Daoy (cell line): ENCODE measurements at regions not wholly inside any gene's neighbourhood (a gene's known extent, or its start where the extent isn't known, plus 50 kb on each side); places are given as distances from the start of the nearest gene placed in this dataset.
"Not testable (repeated sequence)": the region's sequence is repeated elsewhere in the genome, so short reads cannot be mapped to it uniquely, and the experiment has no call there.

ENCODE experiments used
- DNase-seq: peaks from one replicate; pipeline ENCODE4 v3.0.0-alpha.2; 2015; ENCODE audit warnings: low read depth

DNA sequence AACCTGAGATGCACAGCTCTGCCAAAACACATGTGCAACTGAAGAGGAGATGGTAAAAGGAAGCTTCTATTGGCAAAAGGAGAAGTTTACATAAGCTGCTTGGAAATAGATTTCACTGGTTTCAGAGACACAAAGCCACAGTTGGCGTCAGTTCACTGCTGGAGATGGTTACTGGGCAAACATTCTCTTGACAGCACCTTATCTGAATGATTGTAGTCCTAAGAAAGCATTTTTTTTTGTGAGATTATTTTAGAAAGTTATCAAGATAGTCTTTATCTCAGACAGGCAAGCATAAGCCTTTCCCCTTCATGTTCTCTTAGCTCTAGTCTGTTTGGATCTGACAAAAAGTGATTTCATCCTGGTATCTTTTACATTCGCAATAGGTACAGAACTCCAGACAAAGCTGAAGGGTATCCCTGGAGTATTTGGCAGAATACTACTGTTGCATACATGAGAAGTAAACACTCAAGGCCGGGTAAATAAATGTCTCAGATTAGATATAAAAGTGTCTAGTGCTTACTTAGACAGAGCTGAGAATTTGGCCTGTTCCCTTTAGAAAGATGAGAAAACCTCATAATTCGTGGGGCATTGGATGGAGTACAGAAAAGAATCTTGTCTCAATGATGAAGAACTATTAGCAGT, 1668.0 kb upstream of the NUDT12 start:
- no peak for DNase-seq

DNA sequence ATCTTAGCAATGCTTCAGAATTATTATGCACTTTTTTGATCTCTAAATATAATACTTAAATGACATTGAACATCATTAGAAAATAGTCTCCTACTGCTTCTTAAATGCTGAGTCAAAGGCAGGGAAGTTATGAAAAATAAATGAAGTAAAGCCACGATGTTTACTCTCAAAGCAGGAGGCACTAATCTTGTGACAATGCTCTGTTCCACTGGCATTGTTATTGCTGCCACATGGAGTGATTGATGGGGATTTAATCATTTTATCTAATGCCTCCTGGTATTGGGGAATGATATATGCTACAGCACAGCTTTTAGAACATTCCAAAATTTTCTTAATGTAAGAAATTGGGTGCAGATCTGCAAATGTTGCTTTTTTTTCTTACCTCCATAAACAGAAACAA, 1655.4 kb upstream of the NUDT12 start:
- no peak for DNase-seq

DNA sequence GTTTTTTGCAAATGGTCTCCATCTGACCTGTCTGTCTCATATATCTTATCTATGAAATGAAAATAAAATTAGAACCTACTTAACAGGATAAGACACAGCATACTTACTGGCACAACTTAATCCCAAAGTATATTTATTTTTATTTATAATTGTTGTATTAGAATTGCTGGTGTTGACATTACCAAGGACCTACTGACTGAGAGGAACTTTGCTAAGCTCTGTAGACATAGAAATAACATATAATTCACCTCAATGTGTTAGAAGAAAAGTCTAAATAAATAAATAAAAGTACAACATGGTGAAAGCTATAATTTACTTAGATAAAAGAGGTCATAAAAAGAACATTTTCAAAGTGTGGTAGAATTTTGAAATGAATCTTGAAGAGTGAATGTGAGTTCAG, 1650.5 kb upstream of the NUDT12 start:
- no peak for DNase-seq

DNA sequence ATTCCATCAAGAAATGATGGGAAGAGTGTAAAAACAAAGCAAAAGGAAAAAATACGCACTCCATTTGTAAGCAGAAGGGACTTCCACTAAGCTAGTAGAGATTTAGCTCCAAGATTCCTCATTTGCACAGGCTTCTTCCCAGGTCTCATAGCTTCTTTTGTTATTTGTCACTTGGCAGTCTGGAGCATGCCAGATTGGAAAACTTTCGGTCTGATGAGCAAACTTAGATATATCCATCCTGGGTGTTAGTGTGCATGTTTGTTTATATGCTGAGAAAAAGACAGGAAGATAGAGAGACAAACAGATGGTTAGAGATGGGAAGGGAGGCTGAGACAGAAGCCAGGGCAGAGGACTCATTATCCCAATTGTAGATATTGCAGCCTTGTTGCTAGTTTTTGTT, 1644.5 kb upstream of the NUDT12 start:
- DNase-seq, result no peak

DNA sequence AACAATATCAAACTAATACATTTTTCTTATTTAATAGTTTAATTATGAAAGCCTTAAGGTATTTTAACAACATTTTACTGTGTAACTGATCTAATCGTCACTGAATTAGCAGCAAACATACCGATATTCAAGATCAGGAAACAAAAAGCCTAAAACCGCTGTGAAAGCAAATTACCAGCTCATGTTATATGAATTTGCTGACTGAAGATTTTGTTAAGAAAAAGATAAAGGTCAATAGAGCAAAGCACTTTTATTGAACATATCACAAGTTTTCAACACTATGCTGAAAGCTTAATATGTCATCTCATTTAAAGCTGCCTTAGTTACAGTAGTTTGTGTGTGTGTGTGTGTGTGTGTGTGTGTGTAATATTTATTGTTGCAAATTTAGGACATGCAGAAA, 1634.9 kb upstream of the NUDT12 start:
- no peak for DNase-seq

DNA sequence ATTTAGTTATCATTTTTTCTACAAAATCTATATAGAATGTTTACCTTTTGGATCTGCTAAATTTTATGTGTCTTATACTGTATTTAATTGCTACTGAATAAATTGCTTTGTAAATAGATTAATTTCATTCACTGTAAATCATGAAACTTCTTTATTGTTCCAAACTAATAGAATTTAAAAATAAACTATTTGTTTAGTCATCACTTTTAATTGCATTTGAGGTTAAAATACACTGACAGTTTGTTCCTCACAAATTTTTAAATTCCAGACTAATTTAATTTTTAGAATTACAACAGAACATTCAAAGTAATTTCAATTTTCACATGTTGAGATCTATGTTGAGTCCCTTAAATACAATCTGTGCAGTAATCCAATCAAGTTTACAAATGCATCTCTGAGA, 1633.2 kb upstream of the NUDT12 start:
- no peak for DNase-seq

DNA sequence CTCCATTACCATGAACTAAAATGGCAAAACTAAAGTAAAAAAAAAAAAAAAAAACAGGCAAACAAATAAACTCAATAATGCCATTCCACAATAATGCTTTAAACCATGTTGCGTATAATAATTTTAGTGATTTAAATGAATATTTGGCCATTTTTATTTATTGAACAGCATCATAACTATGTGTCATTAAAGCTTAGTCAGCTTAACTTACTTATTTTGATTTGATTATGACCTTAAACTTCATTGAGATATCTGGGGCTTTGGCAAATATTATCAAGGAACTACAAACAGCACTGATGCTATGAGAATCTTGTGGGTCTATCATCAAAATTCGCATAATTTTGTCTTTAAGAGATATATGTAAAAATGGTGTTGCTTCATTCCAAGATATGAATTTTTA, 1610.3 kb upstream of the NUDT12 start:
- no peak for DNase-seq

DNA sequence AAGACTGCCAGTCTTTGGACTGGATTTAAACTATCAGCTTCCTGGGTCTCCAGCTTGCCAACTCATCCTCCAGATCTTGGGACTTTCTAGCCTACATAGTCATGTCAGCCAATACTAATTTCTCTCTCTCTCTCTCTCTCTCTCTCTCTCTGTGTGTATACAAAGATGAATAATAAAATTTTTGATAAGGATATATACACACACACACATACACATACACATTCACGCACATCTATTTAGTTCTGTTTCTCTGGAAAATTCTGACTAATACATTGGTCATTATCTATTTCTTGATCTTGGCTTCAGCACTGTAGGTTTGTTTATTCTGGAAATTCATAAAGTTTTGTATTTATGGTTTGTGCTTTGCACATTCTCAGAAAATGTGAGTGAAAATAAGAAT, 1606.2 kb upstream of the NUDT12 start:
- DNase-seq, result no peak

DNA sequence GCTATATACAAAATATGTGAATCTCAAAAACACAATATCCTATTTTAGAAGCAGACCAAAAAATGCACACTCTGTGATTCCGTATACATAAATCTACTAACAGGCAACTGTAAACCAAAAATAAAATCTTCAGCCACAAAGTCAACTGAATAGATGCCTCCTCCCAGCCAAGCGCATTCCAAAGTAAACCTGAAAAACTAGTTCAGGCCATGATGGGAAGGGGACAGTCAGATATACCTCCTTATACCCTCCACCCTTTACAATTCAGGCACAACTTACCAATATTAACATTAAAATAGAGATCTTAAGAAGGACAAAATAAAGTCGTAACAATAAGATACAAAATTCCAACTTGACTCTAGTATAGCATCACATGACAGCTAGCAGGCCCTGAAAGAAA, 1604.5 kb upstream of the NUDT12 start:
- DNase-seq, result no peak

DNA sequence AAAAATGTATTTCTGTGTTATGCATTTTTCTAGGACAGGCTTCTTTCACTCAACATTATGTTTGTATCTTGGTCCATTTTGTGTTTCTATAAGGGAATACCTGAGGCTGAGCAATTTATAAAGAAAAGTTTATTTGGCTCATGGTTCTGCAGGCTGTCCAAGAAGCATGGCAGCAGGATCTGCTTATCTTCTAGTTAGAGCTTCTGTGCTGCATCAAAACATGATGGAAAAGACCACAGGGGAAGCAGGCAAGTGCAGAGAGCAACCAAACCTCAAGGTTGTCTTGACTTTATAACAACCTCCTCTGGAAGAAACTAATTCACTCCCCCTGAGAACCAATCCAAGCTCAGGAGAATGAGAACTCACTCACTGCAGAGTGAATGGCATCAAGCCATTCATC, 1601.0 kb upstream of the NUDT12 start:
- DNase-seq, result no peak

DNA sequence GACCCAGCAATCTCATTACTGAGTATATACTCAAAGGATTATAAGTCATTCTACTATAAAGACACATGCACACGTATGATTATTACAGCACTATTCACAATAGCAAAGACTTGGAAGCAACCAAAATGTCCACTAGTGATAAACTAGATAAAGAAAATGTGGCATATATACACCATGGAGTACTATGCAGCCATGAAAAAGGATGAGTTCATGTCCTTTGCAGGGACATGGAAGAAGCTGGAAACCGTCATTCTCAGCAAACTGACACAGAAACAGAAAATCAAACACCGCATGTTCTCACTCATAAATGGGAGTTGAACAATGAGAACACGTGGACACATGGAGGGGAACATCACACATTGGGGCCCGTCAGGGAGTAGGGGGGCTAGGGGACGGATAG, 1600.0 kb upstream of the NUDT12 start:
- not testable (repeated sequence) for DNase-seq

DNA sequence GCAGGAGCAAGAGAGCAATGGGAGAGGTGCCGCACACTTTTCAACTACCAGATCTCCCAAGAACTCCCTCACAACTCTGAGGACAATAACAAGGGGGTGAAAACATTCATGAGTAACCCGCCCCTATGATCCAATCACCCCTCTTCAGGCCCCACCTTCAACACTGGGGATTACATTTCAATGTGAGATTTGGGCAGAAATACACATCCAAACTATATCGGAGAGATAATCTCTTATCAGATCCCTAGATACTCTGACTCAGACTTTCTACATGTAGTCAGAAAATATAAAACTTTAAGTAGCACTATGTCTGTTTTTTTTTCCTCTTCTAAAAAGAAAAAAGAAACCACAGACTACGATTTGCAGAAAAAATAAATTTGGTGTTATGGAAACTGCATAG, 1595.9 kb upstream of the NUDT12 start:
- DNase-seq, result no peak

DNA sequence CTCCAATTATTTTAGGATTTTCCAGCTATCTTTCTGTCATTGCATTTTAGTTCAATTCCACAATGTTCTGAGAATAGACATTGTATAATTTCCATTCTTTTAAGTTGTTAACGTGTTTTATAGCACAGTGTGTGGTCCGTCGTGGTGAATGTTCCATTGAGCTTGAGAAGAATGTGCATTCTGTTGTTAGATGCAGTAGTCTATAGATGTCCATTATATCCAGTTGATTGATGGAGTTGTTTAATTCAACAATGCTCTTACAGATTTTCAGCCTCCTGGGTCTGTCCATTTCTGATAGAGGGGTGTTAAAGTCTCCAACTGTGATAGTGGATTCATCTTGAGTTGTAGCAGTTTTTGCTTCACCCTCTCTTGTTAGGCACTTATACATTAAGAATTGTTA, 1587.7 kb upstream of the NUDT12 start:
- DNase-seq, result no peak

DNA sequence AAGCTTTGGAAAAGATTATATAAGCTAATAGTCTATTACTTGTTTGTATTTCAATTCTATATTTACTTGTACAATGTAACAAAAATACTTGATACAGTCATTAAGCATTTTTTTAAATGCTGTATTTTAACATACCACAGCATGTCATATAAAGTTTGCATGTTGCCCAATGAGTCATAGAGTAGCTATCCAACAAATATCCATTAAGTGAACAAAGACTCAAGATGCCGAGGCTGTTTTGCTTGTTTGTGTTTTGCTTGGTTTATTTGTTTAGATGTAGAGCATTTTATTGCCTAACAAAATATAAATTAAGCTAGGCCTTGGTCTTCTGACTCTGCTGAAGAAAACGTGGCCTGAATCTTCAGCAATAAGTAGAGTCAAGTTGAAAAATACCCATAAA, 1584.3 kb upstream of the NUDT12 start:
- no peak for DNase-seq

DNA sequence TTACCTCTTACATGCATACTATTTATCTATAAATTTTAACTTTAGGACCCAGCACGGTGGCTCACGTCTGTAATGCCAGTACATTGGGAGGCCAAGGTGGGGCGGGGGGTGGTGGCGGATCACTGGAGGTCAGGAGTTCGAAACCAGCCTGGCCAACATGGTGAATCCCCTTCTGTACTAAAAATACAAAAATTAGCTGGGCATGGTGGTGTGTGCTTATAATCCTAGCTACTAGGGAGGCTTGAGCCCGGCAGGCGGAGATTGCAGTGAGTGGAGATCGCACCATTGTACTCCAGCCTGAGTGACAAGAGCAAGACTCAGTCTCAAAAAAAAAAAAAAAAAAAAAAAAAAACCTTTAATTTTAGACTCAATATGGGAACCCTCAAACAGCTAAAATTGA, 1582.6 kb upstream of the NUDT12 start:
- no peak for DNase-seq

DNA sequence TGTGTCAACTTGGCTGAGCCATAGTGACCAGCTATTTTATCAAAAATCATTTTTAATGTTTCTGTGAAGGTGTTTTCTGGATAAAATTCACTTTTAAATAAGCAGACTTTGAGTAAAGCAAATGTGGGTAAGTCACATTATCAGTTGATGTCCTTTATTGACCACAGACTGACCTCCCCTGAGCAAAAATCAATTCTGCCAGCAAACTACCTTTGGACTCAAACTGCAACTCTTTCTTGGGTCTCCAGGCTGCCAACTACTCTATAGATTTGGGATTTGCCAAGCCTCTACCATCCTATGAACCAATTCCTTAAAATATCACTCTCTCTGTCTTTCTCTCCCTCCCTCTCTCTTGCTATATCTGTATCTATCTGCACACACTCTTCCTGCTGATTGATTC, 1571.7 kb upstream of the NUDT12 start:
- DNase-seq, result no peak

DNA sequence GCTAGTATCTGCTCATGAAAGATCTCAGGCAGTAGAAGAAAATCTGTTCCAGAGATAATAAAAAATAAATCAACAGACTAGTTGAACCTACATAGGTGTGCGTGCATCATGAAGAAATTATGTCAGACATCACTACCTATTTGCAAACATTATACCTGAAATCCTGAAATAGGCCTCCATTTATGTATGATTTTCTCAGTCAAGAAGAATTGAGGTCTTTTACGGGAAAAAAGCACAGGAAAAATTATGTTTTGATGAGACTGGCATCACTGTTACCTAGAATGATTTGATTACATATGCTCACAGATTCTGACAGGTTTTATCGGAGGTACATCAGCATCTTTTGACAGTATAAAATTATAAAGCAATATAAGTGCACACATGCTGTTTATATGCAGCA, 1570.5 kb upstream of the NUDT12 start:
- no peak for DNase-seq

DNA sequence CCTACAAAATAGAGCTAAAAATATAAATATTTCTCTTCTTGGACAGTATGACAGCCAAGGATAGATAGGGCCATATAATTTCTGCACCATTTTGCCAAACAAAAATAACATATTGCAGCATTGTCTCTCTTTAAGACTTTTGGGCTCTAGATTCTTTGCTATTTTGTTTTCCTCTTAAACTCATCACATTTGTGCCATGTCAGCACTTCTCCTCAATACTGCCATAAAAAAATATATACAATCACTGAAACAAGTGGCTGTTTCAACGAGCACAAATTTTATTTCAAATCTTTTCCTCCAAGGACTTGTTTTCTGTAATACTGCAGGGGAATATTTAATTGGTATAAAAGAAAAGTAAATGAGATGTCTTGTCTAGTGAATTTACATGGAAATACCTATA, 1570.0 kb upstream of the NUDT12 start:
- no peak for DNase-seq

DNA sequence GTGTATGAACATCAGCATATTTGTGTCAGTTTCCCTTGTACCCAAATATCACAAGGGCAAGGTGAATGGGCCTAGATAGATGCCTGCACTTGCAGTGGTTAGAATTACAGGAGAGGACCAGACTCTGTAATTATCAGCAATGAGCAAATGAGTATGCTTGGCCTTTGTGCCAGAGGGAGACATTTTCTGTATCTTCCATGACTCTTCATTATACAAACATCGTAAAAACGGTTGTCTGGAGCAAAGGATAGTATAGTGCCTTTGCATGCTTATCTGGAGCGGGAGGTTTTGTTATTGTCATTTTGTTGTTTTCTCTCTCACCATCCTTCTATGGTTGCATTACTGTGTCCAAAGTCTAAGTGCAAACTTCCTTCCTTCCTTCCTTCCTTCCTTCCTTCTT, 1568.5 kb upstream of the NUDT12 start:
- no peak for DNase-seq

DNA sequence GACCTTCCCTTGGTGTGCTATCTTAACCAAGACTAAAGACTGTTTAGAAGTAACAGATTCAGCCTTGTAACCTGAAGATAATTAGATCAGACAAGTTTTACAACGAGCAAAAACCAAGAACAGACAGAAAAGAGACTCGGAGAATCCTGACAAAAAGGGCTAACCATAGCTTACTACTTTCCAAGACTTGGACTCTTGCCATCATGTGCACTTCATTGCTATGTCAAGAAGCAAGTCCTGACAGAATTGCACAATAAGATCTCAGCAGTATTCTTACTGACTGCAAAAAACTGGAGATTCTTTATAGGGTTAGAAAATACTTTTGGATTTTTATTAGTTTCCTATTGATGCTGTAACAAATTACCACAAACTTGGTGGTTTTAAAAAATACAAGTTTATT, 1539.0 kb upstream of the NUDT12 start:
- no peak for DNase-seq

DNA sequence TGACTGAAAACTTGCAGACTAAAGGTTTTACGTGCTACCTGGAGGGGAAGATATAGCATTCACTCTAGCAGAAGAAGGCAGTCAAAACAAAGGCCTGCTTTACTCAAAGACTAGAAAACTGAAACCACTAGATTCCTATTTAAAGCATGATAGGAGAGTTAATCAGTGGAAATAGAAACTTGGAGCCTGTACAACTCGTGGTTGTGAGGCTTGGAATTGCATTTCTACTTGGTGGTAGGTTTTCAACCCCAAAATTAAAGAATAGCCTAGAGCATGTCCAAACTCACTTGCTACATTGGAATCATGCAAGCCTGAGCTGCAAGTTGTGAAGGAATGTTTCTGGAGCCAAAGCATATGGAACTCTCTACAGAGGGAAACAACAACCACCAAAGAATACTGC, 1526.4 kb upstream of the NUDT12 start:
- no peak for DNase-seq

DNA sequence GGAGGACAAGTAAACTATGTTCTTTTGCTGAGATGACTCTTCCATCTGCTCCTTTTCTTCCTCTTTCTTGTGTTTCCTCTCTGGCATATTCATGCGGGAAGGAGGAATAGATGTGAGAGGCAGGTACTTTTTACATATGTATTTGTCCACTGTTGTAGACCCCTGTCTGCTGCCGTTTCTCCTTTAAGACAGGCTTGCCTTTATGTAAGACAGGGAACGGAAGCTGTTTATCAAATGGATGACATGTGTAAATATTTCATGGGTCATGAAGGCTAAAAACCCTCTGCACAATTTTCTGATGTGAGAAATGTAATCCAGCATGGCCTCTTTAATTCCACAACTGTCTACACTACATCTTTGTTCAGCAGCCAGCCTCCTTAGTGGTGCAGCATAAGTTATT, 1525.5 kb upstream of the NUDT12 start:
- DNase-seq, result no peak

DNA sequence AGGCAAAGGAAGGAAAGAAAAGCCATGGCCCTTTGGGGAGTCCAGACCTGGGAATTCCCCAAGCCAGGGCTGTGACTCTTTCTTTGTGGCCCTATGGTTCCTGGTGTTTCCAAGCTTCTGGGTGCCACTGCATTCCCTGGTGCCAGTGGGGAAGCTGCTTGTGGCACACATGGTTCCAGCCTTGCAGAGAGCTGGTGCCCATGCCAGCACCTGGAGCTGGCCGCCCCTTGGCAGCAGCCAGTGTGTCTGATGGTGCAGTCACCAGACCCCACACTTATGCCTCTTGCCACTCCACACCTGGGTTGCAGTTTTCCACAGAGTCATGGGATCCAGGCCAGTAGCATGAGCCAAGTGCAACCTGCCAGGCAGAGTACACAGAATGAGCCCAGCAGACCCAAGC, 1495.3 kb upstream of the NUDT12 start:
- DNase-seq, result no peak

DNA sequence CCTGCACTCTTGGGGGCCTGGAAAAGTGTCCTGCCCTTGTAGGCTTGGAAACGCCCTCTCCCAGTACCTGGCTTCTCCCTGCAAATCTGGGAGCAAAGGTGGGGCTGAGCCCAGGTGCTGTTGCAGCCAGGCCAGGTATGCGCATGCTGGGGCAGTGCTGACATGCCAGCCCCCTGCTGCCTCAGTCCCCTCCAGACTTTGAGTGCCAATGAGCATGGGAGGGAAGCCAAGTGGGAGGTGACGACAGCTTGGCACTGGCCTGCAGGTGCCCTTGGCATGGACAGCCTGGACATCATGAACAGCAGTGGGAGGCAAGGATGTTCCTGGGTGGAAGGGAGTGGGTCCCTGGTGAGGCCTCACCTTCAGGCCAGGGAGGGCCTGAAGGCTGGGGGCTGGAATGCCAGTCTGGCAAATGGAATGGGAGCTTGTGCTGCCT, 1494.4 kb upstream of the NUDT12 start:
- no peak for DNase-seq

DNA sequence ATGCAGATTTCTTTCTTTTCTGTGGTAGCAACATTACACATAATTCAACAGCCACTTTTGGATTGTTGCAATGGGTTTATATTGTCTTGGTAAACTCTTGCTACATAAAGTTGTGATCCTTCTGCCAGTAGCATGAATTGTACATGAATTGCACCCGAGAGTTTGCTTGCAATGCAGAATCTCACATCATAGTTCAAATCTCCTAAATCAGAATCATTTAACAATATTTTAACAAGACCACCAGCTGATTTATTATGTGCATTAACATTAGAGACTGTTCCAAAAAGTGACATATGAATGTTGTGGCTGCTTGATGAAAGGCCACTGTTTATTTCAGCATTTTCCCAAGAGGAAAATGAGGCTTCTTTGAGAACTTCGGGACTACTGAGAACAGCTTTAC, 1491.8 kb upstream of the NUDT12 start:
- no peak for DNase-seq
